Stimulated activated CD4-positive, alpha-beta T cell treated with anti-CD3 and anti-CD28 coated beads, Interleukin-12 subunit alpha, Interleukin-12 subunit beta, amount 100 ng/mL, for 4 hours (primary cell): ENCODE measurements at regions not wholly inside any gene's neighbourhood (a gene's known extent, or its start where the extent isn't known, plus 50 kb on each side); places are given as distances from the start of the nearest gene placed in this dataset.
"Not testable (repeated sequence)": the region's sequence is repeated elsewhere in the genome, so short reads cannot be mapped to it uniquely, and the experiment has no call there.

Source experiments
- DNase-seq: peaks from one replicate; pipeline ENCODE4 v3.0.0-alpha.2; 2020

DNA sequence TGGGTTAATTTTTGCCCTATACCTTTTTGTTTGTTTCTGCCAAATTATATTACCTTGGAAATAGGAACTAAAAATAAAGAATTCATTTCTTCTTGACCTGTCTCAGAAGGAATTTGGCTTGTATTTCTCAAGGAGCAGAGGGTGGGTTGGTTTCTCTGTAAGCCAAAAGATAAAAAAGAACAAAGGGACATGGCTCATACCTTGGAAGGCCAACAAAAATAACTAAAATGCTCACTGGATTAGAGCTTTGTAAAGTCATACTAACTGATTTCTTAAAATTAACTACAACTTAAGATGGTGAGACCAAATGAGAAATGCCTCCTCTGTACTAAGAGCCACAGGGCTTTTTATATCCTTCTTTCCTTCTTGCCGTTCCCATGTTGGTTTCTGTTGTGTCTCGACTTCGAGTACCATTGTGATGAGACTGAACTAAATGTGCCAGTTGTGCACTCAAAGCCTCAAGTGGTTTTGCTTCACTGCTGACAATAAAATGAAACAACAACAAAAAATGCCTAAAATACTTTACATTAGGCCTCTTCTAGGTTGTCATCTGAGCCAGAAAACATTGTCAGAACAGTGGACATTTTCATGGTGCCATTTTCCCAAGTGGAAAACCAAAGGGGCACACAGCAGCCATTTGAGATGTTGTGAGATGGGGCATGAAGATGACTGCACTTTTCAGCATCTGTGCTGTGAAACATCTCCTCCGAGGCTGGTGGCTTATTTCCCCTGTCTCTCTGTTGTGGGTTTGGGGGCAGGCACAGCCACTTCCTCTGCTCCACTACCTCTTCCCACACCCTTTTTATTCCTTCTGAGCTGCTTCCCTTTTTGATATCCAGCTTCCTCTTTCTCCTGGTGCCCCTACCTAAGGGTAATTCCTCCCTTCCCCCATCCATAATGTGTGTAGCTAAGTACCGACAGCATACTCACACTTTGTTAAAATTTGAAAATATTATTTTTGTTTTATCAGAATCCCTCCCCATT is 51.8 kb upstream of the AGR3 start:
- DNase-seq, result no peak

DNA sequence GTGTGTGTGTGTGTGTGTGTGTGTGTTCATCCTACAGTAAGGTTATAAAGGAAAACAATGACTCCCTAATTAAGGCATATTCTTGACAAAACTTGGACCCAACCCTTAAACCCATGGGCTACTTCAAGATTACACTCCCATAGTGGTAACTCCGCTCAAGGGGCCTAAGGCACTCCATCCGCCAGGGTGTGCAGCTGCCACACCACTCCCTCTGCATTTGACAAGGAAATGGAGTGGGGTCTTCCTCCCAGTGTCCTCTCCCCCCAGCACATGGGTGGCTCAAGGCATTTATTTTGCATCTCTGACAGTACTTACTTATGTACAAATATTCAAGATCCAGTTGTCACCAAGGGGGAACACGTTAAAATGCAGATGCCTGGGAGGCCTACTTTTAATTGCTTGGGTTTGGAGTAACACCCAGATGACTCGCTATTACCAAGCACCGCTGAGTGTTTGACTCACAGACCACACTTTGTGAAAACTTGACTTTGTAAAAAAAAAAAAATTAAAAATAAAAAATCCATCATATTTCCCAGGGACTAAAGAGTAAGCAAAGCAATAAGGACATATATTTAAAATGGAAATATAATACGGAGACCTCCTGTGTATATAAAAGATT is 53.0 kb upstream of the AGR3 start:
- no peak for DNase-seq

DNA sequence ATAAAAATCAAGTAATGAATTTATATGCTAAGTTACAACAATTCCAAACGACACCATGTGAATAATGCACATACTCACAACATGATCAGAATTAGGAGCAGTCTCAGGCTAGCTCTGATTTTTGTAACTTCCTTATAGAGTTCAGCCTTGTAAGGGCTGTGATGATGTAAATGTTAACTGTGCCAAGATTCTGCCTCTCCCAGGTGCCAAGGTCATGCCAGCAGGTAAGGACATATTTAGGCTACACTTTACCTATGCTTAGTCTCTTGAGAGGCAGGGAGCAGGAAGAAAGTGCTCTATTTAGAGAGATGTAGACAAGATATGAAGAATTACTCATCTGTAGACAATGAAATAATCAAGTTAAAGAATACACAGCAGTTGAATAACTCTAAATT is 53.6 kb upstream of the AGR3 start:
- no peak for DNase-seq

DNA sequence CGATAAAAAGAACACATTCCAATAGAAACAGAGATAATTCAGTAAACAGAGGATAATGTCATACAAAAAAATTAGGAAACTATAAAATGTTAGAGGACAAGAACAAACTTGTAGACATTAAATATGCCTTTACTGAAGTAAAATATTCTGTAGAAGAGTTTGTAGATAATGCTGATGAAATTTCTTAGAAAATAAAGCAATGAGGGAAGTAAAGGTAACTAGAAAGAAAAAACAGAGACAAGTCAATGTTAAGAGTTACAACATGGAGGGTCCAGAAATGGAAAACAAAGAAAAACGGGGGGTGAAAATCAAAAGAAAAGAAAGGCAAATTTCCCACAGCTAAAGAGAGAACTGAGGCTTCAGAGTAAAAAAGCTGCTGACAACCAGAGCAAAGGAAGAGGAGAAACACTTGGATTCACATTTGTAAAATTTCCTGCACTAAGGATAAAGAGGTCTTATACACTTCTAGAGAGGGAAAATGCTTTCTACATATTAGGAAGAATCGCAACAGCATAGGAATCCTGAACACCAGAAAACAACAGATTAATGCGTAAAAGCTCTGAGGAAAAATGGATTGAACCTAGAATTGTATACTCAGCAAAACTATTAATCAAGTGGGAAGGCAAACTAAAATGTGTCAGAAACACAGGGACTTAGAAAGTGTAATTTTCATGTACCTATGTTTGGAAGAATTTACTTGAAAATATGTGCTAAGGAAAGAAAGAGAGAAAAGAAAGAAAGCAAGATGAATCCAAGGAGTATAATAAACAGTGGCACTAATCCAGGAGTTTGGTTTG is 55.0 kb upstream of the AGR3 start:
- no peak for DNase-seq

DNA sequence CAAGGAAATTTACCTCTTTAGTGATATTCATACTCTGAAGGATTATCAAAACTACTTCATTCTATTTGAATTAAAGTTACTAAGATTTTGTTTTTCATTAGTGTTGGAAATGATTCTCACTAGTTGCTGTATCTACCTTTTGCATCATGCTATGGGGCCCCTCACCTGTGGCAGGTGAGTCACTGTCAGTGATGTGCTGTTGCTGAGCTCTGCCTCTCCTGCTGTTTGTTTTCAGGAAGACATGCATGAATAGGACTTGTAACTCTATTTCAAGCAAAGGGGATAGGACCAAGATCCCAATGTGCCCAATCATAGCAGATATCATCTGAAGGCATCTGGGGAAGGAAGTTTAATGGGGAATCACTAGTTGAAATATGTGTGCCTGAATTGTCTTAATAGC is 57.4 kb upstream of the AGR3 start:
- no peak for DNase-seq

DNA sequence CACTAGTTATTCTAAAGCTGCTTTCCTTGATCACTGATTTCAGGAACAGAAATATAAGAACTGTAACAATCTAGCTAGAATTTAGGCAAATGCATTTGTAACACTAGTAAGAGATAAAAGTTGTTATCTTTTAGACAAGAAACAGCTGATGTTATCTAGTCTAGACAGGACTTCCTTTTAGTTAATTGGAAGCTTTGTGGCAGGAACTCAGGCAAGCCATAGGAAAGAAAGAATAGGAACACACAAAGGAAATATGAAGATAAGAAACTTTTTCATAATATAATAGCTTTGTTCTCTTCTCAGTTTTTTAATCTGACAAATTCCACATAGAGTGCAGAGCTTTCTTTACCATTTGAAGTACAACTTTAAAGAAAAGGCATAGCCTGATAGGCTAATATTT is 59.0 kb upstream of the AGR3 start:
- no peak for DNase-seq

GRCh38 chr7:16942929-16943509 is 61.2 kb upstream of the AGR3 start:
- no peak for DNase-seq

DNA sequence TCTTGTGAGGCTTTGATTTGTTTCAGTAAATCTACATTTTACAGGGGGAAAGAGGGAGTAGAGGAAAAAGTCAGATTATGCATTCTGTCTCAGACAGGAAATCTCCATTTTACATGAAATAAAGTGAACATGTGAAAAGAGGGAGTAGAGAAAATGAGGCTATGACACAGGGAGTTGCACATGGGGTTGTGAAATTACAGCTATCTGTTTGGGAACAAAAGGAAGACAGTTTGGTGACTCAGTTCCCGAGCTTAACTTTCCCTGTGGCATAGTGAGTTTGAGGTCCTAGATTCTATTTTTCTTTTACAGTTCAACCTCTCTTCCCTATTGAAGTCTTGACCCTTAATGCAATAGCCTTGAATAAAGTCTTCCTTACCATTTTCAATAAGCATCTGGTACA is 63.2 kb upstream of the AGR3 start:
- no peak for DNase-seq

- no peak for DNase-seq
These were observed 63.6 kb upstream of the AGR3 start for GRCh38 chr7:16945372-16945771.

DNA sequence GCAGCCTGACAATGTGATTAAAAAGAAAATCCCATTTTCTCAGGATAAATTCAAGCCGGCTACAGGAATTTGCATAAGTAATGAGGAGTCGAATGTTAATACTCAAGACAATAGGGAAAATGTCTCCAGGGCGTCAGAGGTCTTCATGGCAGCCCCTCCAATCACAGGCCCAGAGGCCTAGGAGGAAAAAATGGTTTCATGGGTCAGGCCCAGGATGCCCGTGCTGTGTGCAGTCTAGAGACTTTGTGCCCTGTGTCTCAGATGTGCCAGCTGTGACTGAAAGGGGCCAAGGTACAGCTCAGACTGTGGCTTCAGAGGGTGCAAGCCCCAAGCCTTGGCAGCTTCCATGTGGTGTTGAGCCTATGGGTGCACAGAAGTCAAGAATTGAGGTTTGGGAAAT is 66.3 kb upstream of the AGR3 start:
- DNase-seq, result not testable (repeated sequence)

GRCh38 chr7:16951483-16952080 is 69.8 kb upstream of the AGR3 start:
- no peak for DNase-seq

GRCh38 chr7:16954321-16954720 is 72.5 kb upstream of the AGR3 start:
- DNase-seq, result no peak

- DNase-seq, result no peak
These were observed 76.9 kb upstream of the AGR3 start for GRCh38 chr7:16958724-16959123.

DNA sequence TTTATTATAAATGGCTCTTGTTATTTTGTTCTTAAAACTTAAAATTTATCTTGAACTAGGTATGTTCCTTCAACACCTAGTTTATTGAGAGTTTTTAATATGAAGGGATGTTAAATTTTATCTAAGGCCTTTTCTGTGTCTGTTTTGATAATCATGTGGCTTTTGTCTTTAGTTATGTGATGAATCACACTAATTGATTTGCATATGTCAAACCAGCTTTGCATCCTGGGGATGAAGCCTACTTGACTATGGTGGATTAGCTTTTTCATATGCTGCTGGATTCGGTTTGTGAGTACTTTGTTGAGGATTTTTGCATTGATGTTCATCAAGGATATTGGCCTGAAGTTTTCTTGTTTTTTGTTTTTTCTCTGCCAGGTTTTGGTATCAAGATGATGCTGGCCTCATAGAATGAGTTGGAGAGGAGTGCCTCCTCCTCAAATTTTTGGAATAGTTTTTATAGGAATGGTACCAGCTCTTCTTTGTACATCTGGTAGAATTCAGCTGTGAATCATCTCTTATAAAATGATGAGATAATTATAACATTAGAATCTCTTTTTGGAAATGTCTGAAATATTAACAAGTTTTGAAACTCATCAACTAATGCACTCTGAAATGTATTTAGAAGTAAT is 78.7 kb upstream of the AGR3 start:
- DNase-seq, result no peak

DNA sequence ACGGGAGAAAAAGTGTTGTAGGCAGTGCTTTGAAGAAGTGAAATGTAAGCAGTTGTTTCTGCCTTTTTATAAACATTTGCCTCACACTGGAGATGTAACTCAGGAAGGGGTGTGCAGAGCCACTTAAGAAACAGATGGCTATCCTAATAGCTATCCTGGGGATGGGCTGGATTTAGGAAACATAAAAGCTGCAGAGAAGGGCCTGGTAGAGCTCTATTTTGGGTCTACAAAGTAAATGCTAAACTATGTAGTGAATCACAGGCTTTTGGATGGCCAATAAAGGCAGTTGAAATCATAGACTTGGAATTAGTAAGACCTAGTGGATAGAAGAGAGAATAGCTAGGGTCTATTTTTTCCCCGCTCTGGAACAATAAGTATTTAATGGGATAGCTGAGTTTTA is 79.9 kb upstream of the AGR3 start:
- no peak for DNase-seq

DNA sequence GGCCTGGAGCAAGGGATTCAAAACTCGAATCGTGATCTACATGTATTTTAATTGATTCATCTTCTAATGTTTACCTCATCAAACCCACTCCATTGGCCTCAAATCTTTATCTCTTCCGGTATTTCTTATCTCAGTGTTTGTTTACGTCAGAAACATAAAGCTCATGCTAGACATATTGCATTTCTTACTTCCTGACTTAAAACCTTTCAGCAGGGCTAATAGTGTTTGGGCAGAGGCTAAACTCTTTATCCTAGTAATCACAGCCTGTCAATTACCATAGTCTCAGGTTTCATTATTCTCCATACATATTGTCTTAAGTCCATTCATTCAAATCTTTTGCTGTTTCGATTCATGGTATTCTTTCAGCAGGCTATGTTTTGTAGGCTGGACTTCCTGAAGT is 81.3 kb upstream of the AGR3 start:
- no peak for DNase-seq

- not testable (repeated sequence) for DNase-seq
These were observed 83.9 kb upstream of the AGR3 start for GRCh38 chr7:16965697-16966096.

DNA sequence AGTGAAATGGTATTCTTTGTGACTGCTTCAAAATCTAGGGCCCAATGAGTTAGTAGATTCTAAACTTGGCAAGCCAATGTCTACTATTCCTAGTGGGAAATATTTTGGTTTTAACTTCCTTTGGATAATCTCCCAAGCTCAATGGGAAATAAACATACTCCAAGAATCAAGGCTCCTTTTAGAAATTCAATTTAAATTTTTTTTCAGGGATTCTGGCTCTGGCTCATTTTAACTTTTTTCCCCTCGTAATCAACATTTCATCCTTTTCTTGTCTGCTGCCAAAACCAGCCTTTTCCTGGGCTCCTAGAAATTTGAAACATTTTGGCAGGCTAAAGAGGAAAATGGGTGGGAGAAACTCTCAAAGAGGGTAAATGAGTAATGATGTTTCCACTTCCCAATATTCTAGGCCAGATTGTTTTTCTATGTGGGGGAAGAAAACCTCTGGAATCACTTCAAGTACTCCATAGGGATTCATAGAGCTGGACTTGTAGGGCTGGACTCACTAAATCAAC is 85.6 kb upstream of the AGR3 start:
- DNase-seq, result no peak

- no peak for DNase-seq
These were observed 89.1 kb upstream of the AGR3 start for GRCh38 chr7:16970732-16971482.

DNA sequence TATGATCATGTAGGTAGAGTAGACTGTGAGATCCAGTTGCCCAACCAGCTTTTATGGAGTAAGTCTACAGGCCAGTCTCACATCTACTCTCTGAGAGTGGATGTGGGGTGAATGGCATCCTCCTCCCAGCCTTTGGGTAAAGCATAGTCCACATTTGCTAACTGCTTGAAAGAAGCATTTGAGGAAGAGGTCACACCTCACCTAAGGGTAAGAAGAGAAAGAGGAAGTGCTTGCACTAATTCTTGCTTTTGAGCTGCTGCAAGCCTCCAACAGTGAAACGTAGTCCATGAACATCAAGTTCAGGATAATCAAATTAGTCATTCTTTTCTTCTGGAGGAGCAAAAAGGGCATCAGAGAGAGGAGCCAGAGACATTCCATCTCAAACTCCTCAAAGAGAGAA is 93.9 kb upstream of the AGR3 start:
- DNase-seq, result no peak
